Smooth muscle cell (in vitro differentiated cells): ENCODE measurements at regions not wholly inside any gene's neighbourhood (a gene's known extent, or its start where the extent isn't known, plus 50 kb on each side); places are given as distances from the start of the nearest gene placed in this dataset.

Source experiments
- DNase-seq: peaks from one replicate; lab custom pipeline; 2025; ENCODE audit not compliant: unreplicated experiment; lab: John Stamatoyannopoulos, UW
- H2AFZ ChIP-seq: fragments of 200-600 bp; sonication (generic); 2 replicates; pipeline ENCODE4 v1.6.0; 2016; ENCODE audit warnings: antibody characterized with exemption, low read depth, mild to moderate bottlenecking
- H3F3A ChIP-seq: fragments of 200-600 bp; sonication (generic); 2 replicates; pipeline ENCODE4 v1.6.0; 2017; ENCODE audit warnings: antibody characterized with exemption, low read depth
- H3K27ac ChIP-seq: fragments of 200-600 bp; sonication (generic); 2 replicates; pipeline ENCODE4 v1.5.1; 2016; ENCODE audit warnings: low read depth, mild to moderate bottlenecking
- H3K27me3 ChIP-seq: fragments of 200-600 bp; sonication (generic); 2 replicates; pipeline ENCODE4 v1.6.1; 2016; ENCODE audit warnings: low read depth, mild to moderate bottlenecking
- H3K36me3 ChIP-seq: fragments of 200-600 bp; sonication (generic); 2 replicates; pipeline ENCODE4 v1.5.1; 2016; ENCODE audit warnings: low read depth
- H3K4me1 ChIP-seq: fragments of 200-600 bp; sonication (generic); 2 replicates; pipeline ENCODE4 v1.5.1; 2016; ENCODE audit warnings: low read depth
- H3K4me2 ChIP-seq: fragments of 200-600 bp; sonication (generic); 2 replicates; pipeline ENCODE4 v1.6.0; 2016; ENCODE audit warnings: mild to moderate bottlenecking
- H3K4me3 ChIP-seq: fragments of 200-600 bp; sonication (generic); 2 replicates; pipeline ENCODE4 v1.5.1; 2016; ENCODE audit warnings: mild to moderate bottlenecking
- H3K79me2 ChIP-seq: fragments of 200-600 bp; sonication (generic); 2 replicates; pipeline ENCODE4 v1.6.0; 2016; ENCODE audit warnings: low read depth, mild to moderate bottlenecking
- H3K9ac ChIP-seq: fragments of 200-600 bp; sonication (generic); 2 replicates; pipeline ENCODE4 v1.6.0; 2016; ENCODE audit warnings: low read depth
- H3K9me3 ChIP-seq: fragments of 200-600 bp; sonication (generic); replicated peaks from 2 replicates; pipeline ENCODE4 v1.5.1; 2016; ENCODE audit warnings: low read depth
- H4K20me1 ChIP-seq: fragments of 200-600 bp; sonication (generic); 2 replicates; pipeline ENCODE4 v1.6.0; 2016; ENCODE audit warnings: low read depth
- CTCF ChIP-seq: fragments of 200-600 bp; sonication (generic); IDR thresholded peaks from 2 replicates; pipeline ENCODE4 v1.5.1; 2017; ENCODE audit warnings: borderline replicate concordance, mild to moderate bottlenecking, antibody characterized with exemption; ENCODE audit not compliant: insufficient read depth, poor library complexity, severe bottlenecking
- whole genome bisulfite sequencing: methylation state at CpG from one replicate; pipeline ENCODE4 v1.1.7; 2016; ENCODE audit warnings: low lambda C conversion rate; 5-methylcytosine and 5-hydroxymethylcytosine counted together

DNA sequence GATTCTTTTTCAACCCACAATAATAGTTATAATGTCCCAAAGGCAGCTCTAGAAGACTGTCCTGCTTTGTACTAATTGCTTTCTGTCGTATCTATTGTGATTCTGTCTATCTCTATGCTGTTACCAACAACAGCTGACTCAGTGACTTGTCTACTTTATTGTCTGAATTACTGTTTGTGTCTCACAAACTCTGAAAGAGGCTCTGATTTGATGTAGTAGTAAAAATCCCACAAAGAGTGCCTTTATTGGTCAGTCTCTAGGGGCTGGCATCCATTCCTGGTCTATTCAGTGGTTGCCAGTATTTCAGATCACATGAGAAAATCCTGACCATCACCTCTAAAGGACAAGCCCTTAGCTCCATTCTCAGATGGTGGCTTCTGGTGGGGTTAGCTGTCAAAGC is 254.2 kb downstream of the NSUN3 start:
- no peak overlapping the region for H3K4me2 ChIP-seq
- H3K27me3 ChIP-seq: no peaks in the 10 kb centered on the region
- H3K4me1 ChIP-seq: no peaks in the 10 kb centered on the region
- no peak overlapping the region for H3K4me3 ChIP-seq
- H3K36me3 ChIP-seq: no peaks in the 10 kb centered on the region
- H3K9me3 ChIP-seq: no peaks in the 10 kb centered on the region
- no peaks in the 10 kb centered on the region for H3K79me2 ChIP-seq
- H4K20me1 ChIP-seq: no peaks in the 10 kb centered on the region
- TF ChIP-seq CTCF: no peak
- no peak overlapping the region for H3K9ac ChIP-seq
- no peak overlapping the region for H2AFZ ChIP-seq
- WGBS: 5% methylated on average over 1 of the region's 1 CpG
- no peaks in the 10 kb centered on the region for H3F3A ChIP-seq
- no peak for DNase-seq
- H3K27ac ChIP-seq: no peak overlapping the region

- H3K27me3 ChIP-seq: no peaks in the 10 kb centered on the region
- no peak overlapping the region for H3K27ac ChIP-seq
- TF ChIP-seq CTCF: no peak
- H3K4me1 ChIP-seq: no peaks in the 10 kb centered on the region
- no peak for DNase-seq
- H3K4me2 ChIP-seq: no peak overlapping the region
- WGBS: 97% methylated on average over 2 of the region's 2 CpGs
- H3K9me3 ChIP-seq: no peaks in the 10 kb centered on the region
- no peak overlapping the region for H3K9ac ChIP-seq
- H3K36me3 ChIP-seq: no peaks in the 10 kb centered on the region
- H4K20me1 ChIP-seq: no peaks in the 10 kb centered on the region
- no peak overlapping the region for H3K4me3 ChIP-seq
- no peaks in the 10 kb centered on the region for H3K79me2 ChIP-seq
- no peak overlapping the region for H2AFZ ChIP-seq
- H3F3A ChIP-seq: no peaks in the 10 kb centered on the region
Observed at GRCh38 chr3:94323596-94323995, 260.7 kb downstream of the NSUN3 start.

- no peak overlapping the region for H3K27ac ChIP-seq
- no peaks in the 10 kb centered on the region for H3K9me3 ChIP-seq
- H3K4me3 ChIP-seq: no peak overlapping the region
- H4K20me1 ChIP-seq: no peaks in the 10 kb centered on the region
- H3K27me3 ChIP-seq: no peaks in the 10 kb centered on the region
- H3K4me1 ChIP-seq: no peaks in the 10 kb centered on the region
- no peaks in the 10 kb centered on the region for H3F3A ChIP-seq
- no peak for TF ChIP-seq CTCF
- 84% methylated on average over 1 of the region's 1 CpG for WGBS
- H3K36me3 ChIP-seq: no peaks in the 10 kb centered on the region
- DNase-seq: no peak
- H2AFZ ChIP-seq: no peak overlapping the region
- H3K79me2 ChIP-seq: no peaks in the 10 kb centered on the region
- H3K4me2 ChIP-seq: no peak overlapping the region
- H3K9ac ChIP-seq: no peak overlapping the region
Observed at GRCh38 chr3:94331831-94332230, 269.0 kb downstream of the NSUN3 start.

- Histone ChIP-seq H3K9ac (no peak overlapping the region), H3F3A (no peaks in the 10 kb centered on the region), H3K27me3 (no peaks in the 10 kb centered on the region), H3K9me3 (no peaks in the 10 kb centered on the region), H3K4me1 (no peaks in the 10 kb centered on the region), H2AFZ (peak overlapping the region; percentile 60), H3K27ac (no peak overlapping the region), H3K4me2 (no peak overlapping the region), H3K79me2 (no peaks in the 10 kb centered on the region), H4K20me1 (no peaks in the 10 kb centered on the region), H3K36me3 (no peaks in the 10 kb centered on the region), H3K4me3 (no peak overlapping the region)
- 47% methylated on average over 4 of the region's 4 CpGs for WGBS
- DNase-seq: no peak
- peak; percentile 53 for TF ChIP-seq CTCF
Observed at GRCh38 chr3:94336046-94336753, 273.3 kb downstream of the NSUN3 start.
